ENCODE measurements at regions not wholly inside any gene's neighbourhood (a gene's known extent, or its start where the extent isn't known, plus 50 kb on each side); places are given as distances from the start of the nearest gene placed in this dataset.

DNA sequence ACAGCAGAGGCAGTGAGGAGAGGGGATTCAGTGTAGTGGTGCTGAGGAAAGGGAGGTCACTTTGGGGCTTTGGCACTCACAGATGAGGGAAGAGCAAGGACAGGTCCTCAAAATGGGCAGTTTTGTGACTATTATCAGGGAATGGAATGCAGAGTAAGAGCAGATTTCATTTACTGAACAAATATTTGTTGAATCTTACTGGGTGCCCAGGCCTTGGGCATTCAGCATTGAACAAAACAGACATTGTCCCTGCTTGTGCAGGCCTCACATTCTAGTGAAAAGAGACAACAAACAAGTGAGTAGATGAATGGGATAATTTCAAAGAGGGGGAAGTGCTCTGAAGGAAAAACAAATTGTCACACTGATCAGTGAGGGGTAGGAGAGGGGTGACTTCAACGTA is 404.1 kb downstream of the DMRT2 start:
- peaks cover 5% of the 10 kb centered on the region for H3K27me3 ChIP-seq (replicated peaks; ENCODE audit: control insufficient read depth, insufficient read depth, low read length)
- no peaks in the 10 kb centered on the region for H3K9me3 ChIP-seq (ENCODE audit: control insufficient read depth, low read length)
- no peak for DNase-seq (ENCODE audit: low read depth)
- H3K4me1 ChIP-seq (ENCODE audit: control insufficient read depth, insufficient read depth, low read length) = peaks cover 20% of the 10 kb centered on the region
- no peak overlapping the region for H3K9ac ChIP-seq (ENCODE audit: low read length)
- H3K36me3 ChIP-seq (ENCODE audit: control insufficient read depth, insufficient read depth, low read length, severe bottlenecking) = no peaks in the 10 kb centered on the region
- H3K4me3 ChIP-seq (ENCODE audit: low read length) = no peak overlapping the region

DNA sequence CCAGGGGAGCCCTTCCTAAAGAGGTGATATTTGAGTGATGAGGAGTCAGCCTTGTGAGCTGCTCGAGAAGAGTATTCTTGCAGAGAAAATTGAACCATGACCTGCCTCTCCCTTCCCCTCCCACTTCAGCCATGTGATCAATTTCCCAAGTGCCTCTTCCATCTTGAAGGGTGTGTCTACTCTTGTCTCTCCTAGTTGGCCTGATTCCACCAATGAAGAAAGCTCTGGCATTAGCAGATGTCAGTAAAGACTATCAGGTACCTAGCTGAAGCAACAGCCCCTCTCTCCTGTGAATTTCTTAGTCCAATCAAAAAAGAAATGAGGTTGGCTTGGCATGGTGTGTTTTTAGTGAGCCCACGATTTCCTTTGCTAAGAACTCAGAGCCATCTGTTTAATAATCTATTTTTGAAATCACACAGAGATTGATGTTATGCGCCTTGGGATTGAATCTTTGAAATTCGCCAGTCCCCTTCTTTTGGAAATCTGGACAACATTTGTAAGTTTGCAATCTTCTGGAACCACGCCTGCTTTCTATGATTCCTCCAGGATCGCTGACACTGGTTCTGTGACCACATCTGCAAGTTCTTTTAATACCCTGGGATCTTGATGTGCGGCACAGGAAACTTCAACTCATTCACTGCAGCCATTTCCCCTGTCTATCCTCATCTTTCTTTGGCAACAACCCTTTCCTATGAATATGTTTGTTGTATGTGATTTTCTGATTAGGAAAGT is 404.6 kb downstream of the DMRT2 start:
- DNase-seq (ENCODE audit: low read depth) = no peak
- H3K36me3 ChIP-seq (ENCODE audit: control insufficient read depth, insufficient read depth, low read length, severe bottlenecking) = no peaks in the 10 kb centered on the region
- H3K9me3 ChIP-seq (ENCODE audit: control insufficient read depth, low read length) = no peaks in the 10 kb centered on the region
- no peak overlapping the region for H3K9ac ChIP-seq (ENCODE audit: low read length)
- H3K4me3 ChIP-seq (ENCODE audit: low read length) = peak overlapping the region; percentile 40
- H3K4me1 ChIP-seq (ENCODE audit: control insufficient read depth, insufficient read depth, low read length) = peaks cover 20% of the 10 kb centered on the region
- H3K27me3 ChIP-seq (replicated peaks; ENCODE audit: control insufficient read depth, insufficient read depth, low read length) = peaks cover 5% of the 10 kb centered on the region

DNA sequence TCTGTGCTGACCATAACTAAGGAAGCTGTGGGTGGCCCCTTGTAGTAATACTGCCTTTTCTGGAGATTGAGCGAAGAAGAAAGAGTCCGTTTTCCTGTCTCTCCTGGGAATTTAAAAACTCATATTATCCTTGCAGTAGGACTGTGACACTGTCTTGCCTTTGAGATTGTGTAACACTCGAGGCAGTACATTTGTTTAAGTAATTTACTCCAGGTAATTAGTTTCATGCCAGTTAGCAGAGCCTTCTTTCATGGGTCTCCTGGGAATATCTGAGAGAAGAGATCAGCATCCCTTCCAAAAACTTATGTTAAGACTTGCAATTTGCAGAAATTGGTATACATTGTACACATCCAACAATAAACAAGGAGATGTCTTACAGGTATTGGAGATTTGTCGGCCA is 405.6 kb downstream of the DMRT2 start:
- no peaks in the 10 kb centered on the region for H3K9me3 ChIP-seq (ENCODE audit: control insufficient read depth, low read length)
- H3K27me3 ChIP-seq (replicated peaks; ENCODE audit: control insufficient read depth, insufficient read depth, low read length) = peaks cover 11% of the 10 kb centered on the region
- H3K36me3 ChIP-seq (ENCODE audit: control insufficient read depth, insufficient read depth, low read length, severe bottlenecking) = no peaks in the 10 kb centered on the region
- H3K4me3 ChIP-seq (ENCODE audit: low read length) = no peak overlapping the region
- H3K4me1 ChIP-seq (ENCODE audit: control insufficient read depth, insufficient read depth, low read length) = peaks cover 20% of the 10 kb centered on the region
- no peak overlapping the region for H3K9ac ChIP-seq (ENCODE audit: low read length)
- DNase-seq (ENCODE audit: low read depth) = no peak

DNA sequence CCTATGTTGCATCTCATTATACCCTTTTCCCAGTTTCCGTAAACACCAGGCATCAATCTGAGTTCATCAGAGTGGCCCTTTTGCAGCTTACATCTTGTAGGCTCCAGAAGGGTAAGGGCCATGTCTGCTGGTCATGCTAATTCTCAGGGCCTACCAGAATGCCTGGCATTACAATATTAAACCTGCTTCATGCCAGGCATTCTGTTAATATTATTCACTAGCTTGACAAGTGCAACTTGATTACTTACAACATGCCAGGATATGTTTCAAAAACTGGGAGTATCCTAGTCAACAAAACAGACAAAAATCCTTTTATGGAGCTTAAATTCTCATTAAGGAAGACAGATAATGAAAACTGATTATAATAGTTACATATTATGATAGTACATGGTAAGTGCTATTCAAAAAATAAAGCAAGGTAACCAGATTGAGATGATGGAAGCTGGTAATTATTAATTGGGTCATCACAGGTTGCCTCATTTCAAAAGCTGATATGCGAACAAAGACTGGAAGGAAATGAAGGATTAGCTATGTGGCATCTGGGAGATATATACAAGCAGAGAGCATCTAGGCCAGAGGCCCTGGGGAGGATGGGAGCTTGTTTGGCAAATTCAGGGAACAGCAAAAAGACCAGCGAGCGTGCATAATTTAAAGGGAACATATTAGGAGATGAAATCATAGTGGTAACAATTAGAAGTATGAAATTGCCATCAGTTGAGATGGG is 406.3 kb downstream of the DMRT2 start:
- Histone ChIP-seq H3K4me1 (ENCODE audit: control insufficient read depth, insufficient read depth, low read length) (peaks cover 20% of the 10 kb centered on the region), H3K9me3 (ENCODE audit: control insufficient read depth, low read length) (no peaks in the 10 kb centered on the region), H3K27me3 (replicated peaks; ENCODE audit: control insufficient read depth, insufficient read depth, low read length) (peaks cover 17% of the 10 kb centered on the region), H3K4me3 (ENCODE audit: low read length) (no peak overlapping the region), H3K9ac (ENCODE audit: low read length) (no peak overlapping the region), H3K36me3 (ENCODE audit: control insufficient read depth, insufficient read depth, low read length, severe bottlenecking) (no peaks in the 10 kb centered on the region)
- DNase-seq (ENCODE audit: low read depth) = no peak

DNA sequence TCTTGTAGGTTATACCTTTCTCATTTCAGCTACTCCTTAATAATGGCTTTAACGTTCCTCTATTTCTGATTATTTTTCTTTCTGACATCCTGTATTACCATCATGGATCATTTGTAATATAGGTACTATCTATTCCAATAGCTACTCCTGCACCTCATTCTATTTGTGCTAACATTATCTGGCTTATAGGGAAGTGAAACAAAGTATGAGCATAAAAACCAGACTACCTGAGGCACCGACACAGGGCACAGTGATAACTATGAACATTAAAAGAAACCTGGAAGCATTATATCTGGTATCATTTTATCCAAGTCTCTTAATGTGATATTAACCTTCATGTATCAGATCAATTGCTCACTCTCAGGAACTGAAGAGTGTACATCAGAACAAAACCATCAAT is 407.3 kb downstream of the DMRT2 start:
- Histone ChIP-seq H3K27me3 (replicated peaks; ENCODE audit: control insufficient read depth, insufficient read depth, low read length) (peaks cover 21% of the 10 kb centered on the region), H3K4me3 (ENCODE audit: low read length) (no peak overlapping the region), H3K4me1 (ENCODE audit: control insufficient read depth, insufficient read depth, low read length) (peaks cover 20% of the 10 kb centered on the region), H3K9ac (ENCODE audit: low read length) (no peak overlapping the region), H3K36me3 (ENCODE audit: control insufficient read depth, insufficient read depth, low read length, severe bottlenecking) (no peaks in the 10 kb centered on the region), H3K9me3 (ENCODE audit: control insufficient read depth, low read length) (no peaks in the 10 kb centered on the region)
- no peak for DNase-seq (ENCODE audit: low read depth)

DNA sequence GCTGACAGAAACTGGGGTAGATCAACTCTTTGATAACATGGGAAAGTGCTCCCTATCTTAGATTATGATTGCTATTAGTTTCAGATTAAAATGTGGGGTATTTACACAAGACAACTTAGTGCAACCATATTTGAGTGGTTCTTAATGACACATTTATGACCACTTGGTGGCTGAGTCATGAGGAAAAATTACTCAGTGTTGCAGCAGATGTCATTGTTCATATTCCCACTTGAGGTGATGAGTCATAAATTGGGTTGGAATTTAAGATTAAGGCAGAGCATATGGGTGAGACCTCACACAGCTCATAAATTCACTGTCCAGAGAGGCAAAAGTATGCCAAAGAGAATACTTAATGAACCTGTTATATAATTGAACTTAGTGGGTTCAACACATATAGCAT is 408.3 kb downstream of the DMRT2 start:
- Histone ChIP-seq H3K27me3 (replicated peaks; ENCODE audit: control insufficient read depth, insufficient read depth, low read length) (peaks cover 28% of the 10 kb centered on the region), H3K36me3 (ENCODE audit: control insufficient read depth, insufficient read depth, low read length, severe bottlenecking) (no peaks in the 10 kb centered on the region), H3K9ac (ENCODE audit: low read length) (no peak overlapping the region), H3K4me1 (ENCODE audit: control insufficient read depth, insufficient read depth, low read length) (peaks cover 20% of the 10 kb centered on the region), H3K9me3 (ENCODE audit: control insufficient read depth, low read length) (no peaks in the 10 kb centered on the region), H3K4me3 (ENCODE audit: low read length) (no peak overlapping the region)
- DNase-seq (ENCODE audit: low read depth) = no peak

DNA sequence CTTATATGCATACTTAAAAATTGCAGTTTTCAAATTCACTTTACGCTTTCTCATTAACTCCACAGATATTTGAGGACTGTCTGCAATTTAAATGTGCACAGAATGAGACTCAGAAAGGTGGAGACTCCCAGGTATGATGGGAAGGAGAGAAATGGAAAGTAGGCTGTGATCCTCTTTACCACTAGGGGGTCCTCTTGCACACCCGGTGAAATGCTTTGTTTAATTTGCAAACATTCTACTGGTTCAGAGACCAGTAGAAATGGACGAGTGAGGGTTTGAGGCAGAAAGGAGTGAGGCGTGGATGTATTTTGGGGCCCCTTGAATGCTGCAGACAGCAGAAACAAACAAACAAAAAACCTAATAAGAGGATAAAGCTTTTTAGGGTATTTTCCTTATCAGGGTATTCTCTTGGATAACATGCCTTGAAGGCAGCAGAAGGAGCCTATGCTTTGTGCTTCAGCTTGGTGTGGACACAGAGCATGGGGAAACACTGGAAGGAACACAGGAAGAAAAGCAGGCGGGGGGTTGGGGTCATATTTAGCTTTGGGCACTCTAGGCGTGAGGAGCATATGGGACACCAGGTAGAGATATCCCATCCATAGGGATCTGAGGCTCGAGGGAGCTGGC is 410.1 kb downstream of the DMRT2 start:
- Histone ChIP-seq H3K27me3 (replicated peaks; ENCODE audit: control insufficient read depth, insufficient read depth, low read length) (peaks cover 33% of the 10 kb centered on the region), H3K9me3 (ENCODE audit: control insufficient read depth, low read length) (no peaks in the 10 kb centered on the region), H3K4me3 (ENCODE audit: low read length) (no peak overlapping the region), H3K9ac (ENCODE audit: low read length) (no peak overlapping the region), H3K4me1 (ENCODE audit: control insufficient read depth, insufficient read depth, low read length) (peaks cover 11% of the 10 kb centered on the region), H3K36me3 (ENCODE audit: control insufficient read depth, insufficient read depth, low read length, severe bottlenecking) (no peaks in the 10 kb centered on the region)
- DNase-seq (ENCODE audit: low read depth) = no peak

DNA sequence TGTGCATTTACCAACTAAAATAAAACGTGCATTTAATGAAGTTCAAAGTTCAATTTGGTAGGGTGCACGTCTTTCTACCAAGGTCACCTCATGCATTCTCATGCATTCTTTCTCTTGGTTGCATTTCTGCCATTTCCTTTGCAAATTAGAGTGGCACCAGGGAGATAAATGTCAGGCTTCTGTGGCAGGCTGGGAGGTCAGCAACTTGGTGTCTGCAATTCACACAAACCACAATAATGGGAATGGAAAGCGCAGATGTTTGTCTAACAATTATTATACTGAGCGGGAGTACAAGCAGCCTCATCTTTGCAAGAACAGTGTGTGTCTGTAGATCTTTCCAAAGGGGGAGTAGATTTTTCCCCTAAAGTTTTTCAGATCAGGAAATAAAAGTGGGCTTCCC is 411.7 kb downstream of the DMRT2 start:
- no peak overlapping the region for H3K4me3 ChIP-seq (ENCODE audit: low read length)
- no peaks in the 10 kb centered on the region for H3K36me3 ChIP-seq (ENCODE audit: control insufficient read depth, insufficient read depth, low read length, severe bottlenecking)
- no peak for DNase-seq (ENCODE audit: low read depth)
- no peak overlapping the region for H3K9ac ChIP-seq (ENCODE audit: low read length)
- peaks cover 6% of the 10 kb centered on the region for H3K4me1 ChIP-seq (ENCODE audit: control insufficient read depth, insufficient read depth, low read length)
- peaks cover 41% of the 10 kb centered on the region for H3K27me3 ChIP-seq (replicated peaks; ENCODE audit: control insufficient read depth, insufficient read depth, low read length)
- no peaks in the 10 kb centered on the region for H3K9me3 ChIP-seq (ENCODE audit: control insufficient read depth, low read length)

DNA sequence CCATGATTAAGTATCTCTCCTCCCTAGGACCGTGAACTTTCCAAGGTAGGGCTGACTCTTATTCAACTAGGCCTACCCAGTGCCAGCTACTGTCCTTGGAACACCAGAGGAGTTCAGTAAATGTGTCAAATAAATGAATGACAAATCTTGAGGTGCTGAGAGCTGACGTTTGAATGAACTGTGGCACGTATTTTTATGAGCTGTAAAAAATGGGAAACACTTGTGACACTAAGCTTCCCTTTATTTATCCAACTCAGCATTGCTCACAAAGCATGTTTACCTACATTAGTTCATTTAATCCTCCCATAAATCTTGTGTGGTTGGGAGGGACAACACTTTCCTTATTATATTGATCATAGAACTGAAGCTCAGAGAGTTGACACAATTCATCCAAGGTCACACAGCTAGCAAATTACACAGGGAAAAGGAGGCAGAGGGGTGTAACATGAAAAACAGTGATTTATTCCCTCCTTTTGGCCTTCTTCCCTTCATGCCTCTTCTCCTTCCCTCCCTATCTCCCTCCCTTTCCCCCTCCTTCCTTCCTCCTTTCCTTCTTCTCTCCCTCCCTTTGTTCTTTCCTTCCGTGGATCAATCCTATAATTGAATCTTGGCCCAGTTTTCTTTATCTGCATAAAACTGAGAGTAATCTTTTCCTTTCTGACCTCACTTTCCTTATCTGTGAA is 412.6 kb downstream of the DMRT2 start:
- Histone ChIP-seq H3K9me3 (ENCODE audit: control insufficient read depth, low read length) (no peaks in the 10 kb centered on the region), H3K9ac (ENCODE audit: low read length) (no peak overlapping the region), H3K4me1 (ENCODE audit: control insufficient read depth, insufficient read depth, low read length) (peaks cover 6% of the 10 kb centered on the region), H3K36me3 (ENCODE audit: control insufficient read depth, insufficient read depth, low read length, severe bottlenecking) (no peaks in the 10 kb centered on the region), H3K4me3 (ENCODE audit: low read length) (no peak overlapping the region), H3K27me3 (replicated peaks; ENCODE audit: control insufficient read depth, insufficient read depth, low read length) (peaks cover 41% of the 10 kb centered on the region)
- no peak for DNase-seq (ENCODE audit: low read depth)

DNA sequence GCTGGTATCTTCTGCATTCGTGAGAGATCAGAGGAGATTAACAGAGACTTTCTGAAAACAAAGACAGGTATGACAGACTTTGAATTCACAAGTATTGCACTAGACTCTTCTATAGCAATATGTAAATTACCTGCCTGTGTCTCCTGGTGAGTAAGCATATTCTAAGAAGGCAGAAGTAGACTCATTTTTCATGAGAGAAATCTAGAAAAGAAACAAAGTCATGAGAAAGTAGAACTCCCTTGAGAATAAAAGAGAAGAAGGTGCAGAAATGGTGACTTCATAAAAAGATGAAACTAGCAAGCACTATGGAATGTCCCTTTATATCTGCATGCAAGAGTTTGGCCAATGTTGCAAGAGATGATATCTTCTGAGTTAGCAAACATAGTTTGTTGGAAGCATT is 419.8 kb downstream of the DMRT2 start:
- no peak overlapping the region for H3K4me3 ChIP-seq (ENCODE audit: low read length)
- H3K9ac ChIP-seq (ENCODE audit: low read length) = no peak overlapping the region
- H3K27me3 ChIP-seq (replicated peaks; ENCODE audit: control insufficient read depth, insufficient read depth, low read length) = peaks cover 17% of the 10 kb centered on the region
- DNase-seq (ENCODE audit: low read depth) = no peak
- no peaks in the 10 kb centered on the region for H3K9me3 ChIP-seq (ENCODE audit: control insufficient read depth, low read length)
- peaks cover 6% of the 10 kb centered on the region for H3K4me1 ChIP-seq (ENCODE audit: control insufficient read depth, insufficient read depth, low read length)
- H3K36me3 ChIP-seq (ENCODE audit: control insufficient read depth, insufficient read depth, low read length, severe bottlenecking) = no peaks in the 10 kb centered on the region

DNA sequence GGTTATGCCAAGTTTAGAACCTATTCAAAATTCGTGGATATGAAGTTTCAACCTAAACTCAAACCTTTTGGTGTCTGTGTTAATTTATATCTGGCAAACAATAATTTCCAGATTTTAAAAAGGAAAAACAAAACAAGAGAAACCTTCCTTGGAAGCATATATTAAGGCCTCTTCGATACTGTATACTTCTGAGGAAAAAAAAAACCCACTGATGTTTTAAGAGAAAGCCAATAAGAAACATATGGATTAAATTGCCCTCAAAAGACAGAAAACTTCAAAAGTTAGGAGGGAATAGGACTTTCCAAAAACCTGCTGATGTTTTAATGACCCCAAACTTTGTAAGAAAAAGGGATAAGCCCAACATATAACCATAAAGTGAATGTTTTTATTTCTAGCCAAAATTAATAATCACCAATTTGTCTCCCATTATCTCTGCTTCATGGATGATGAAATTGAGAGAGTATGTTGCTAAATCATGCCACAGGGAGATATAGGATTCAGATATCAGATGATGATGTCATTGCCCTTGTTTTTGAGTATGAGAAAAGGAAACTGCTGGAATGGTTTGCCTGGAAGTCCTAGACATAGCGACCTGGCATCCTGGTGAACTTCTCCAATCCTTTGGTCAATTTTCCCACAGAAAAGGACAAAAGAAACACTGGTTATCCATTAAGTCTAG is 423.9 kb downstream of the DMRT2 start:
- H3K9ac ChIP-seq (ENCODE audit: low read length) = no peak overlapping the region
- H3K27me3 ChIP-seq (replicated peaks; ENCODE audit: control insufficient read depth, insufficient read depth, low read length) = peaks cover 3% of the 10 kb centered on the region
- H3K4me1 ChIP-seq (ENCODE audit: control insufficient read depth, insufficient read depth, low read length) = peaks cover 6% of the 10 kb centered on the region
- no peaks in the 10 kb centered on the region for H3K36me3 ChIP-seq (ENCODE audit: control insufficient read depth, insufficient read depth, low read length, severe bottlenecking)
- H3K9me3 ChIP-seq (ENCODE audit: control insufficient read depth, low read length) = no peaks in the 10 kb centered on the region
- no peak for DNase-seq (ENCODE audit: low read depth)
- H3K4me3 ChIP-seq (ENCODE audit: low read length) = no peak overlapping the region

Measured in adipocyte (in vitro differentiated cells).